ENCODE measurements at regions not wholly inside any gene's neighbourhood (a gene's known extent, or its start where the extent isn't known, plus 50 kb on each side); places are given as distances from the start of the nearest gene placed in this dataset.

- Histone ChIP-seq H2BK12ac (ENCODE audit: low read length) (no peak overlapping the region), H3K4ac (ENCODE audit: low read length) (no peak overlapping the region), H3K4me2 (ENCODE audit: insufficient read depth, low read length, poor library complexity, severe bottlenecking) (no peak overlapping the region), H2AK5ac (ENCODE audit: low read depth, low read length) (no peak overlapping the region), H2AFZ (ENCODE audit: low read length) (no peak overlapping the region), H4K8ac (ENCODE audit: low read depth, low read length) (no peak overlapping the region), H3K9me3 (replicated peaks in 1 of 2; ENCODE audit: control insufficient read depth in 2 of 2, insufficient read depth in 1 of 2, low read depth in 1 of 2, low read length in 2 of 2) (peaks cover 0 to 2% of the 10 kb centered on the region in 2 donors), H2BK15ac (ENCODE audit: low read length) (no peak overlapping the region), H3K36me3 (replicated peaks in 1 of 2; ENCODE audit: control insufficient read depth in 2 of 2, insufficient read depth in 2 of 2, low read length in 2 of 2) (no peaks in the 10 kb centered on the region), H3K27me3 (ENCODE audit: control insufficient read depth in 3 of 3, insufficient read depth in 3 of 3, low read depth in 1 of 3, low read length in 3 of 3) (no peaks in the 10 kb centered on the region), H2BK120ac (ENCODE audit: low read depth, low read length) (no peak overlapping the region), H2BK5ac (ENCODE audit: low read length) (no peak overlapping the region), H3K23ac (ENCODE audit: low read depth, low read length, poor library complexity) (no peak overlapping the region), H3K9ac (ENCODE audit: low read depth, low read length, poor library complexity) (no peak overlapping the region), H4K91ac (ENCODE audit: low read depth, low read length, poor library complexity) (no peak overlapping the region), H3K79me1 (ENCODE audit: low read depth, low read length) (no peaks in the 10 kb centered on the region), H3K4me1 (ENCODE audit: control insufficient read depth in 2 of 2, insufficient read depth in 1 of 2, low read depth in 1 of 2, low read length in 2 of 2) (peaks cover 0 to 8% of the 10 kb centered on the region in 2 donors), H3K18ac (ENCODE audit: low read length) (no peak overlapping the region), H3K4me3 (ENCODE audit: low read length in 2 of 2) (no peak overlapping the region), H3K14ac (ENCODE audit: low read length) (no peak overlapping the region), H3K27ac (replicated peaks; ENCODE audit: low read length) (no peak overlapping the region)
- no CpG with 5 or more reads among the region's 1 CpG for WGBS, 2 donors (ENCODE audit: extremely low coverage in 2 of 2, insufficient read length in 2 of 2, insufficient replicate concordance in 1 of 2)
- no peak for DNase-seq (ENCODE audit: low spot score)
Observed at GRCh38 chr1:177567393-177567792, 396.6 kb downstream of the BRINP2 start.

GRCh38 chr1:177566495-177566894 lies 395.7 kb downstream of the BRINP2 start:
- H4K91ac ChIP-seq (ENCODE audit: low read depth, low read length, poor library complexity) = no peak overlapping the region
- no peak overlapping the region for H4K8ac ChIP-seq (ENCODE audit: low read depth, low read length)
- WGBS, 2 donors (ENCODE audit: extremely low coverage in 2 of 2, insufficient read length in 2 of 2, insufficient replicate concordance in 1 of 2) = no CpG with 5 or more reads among the region's 3 CpGs
- H3K23ac ChIP-seq (ENCODE audit: low read depth, low read length, poor library complexity) = no peak overlapping the region
- H3K4me1 ChIP-seq (ENCODE audit: control insufficient read depth in 2 of 2, insufficient read depth in 1 of 2, low read depth in 1 of 2, low read length in 2 of 2) = peaks cover 0 to 8% of the 10 kb centered on the region in 2 donors
- no peak overlapping the region for H2AFZ ChIP-seq (ENCODE audit: low read length)
- H2BK12ac ChIP-seq (ENCODE audit: low read length) = no peak overlapping the region
- no peak overlapping the region for H3K4ac ChIP-seq (ENCODE audit: low read length)
- no peak overlapping the region for H3K9ac ChIP-seq (ENCODE audit: low read depth, low read length, poor library complexity)
- H3K36me3 ChIP-seq (replicated peaks in 1 of 2; ENCODE audit: control insufficient read depth in 2 of 2, insufficient read depth in 2 of 2, low read length in 2 of 2) = no peaks in the 10 kb centered on the region
- no peak overlapping the region for H3K27ac ChIP-seq (replicated peaks; ENCODE audit: low read length)
- H3K14ac ChIP-seq (ENCODE audit: low read length) = no peak overlapping the region
- no peak overlapping the region for H3K4me3 ChIP-seq (ENCODE audit: low read length in 2 of 2)
- DNase-seq (ENCODE audit: low spot score) = no peak
- H2BK15ac ChIP-seq (ENCODE audit: low read length) = no peak overlapping the region
- no peaks in the 10 kb centered on the region for H3K27me3 ChIP-seq (ENCODE audit: control insufficient read depth in 3 of 3, insufficient read depth in 3 of 3, low read depth in 1 of 3, low read length in 3 of 3)
- H2BK120ac ChIP-seq (ENCODE audit: low read depth, low read length) = no peak overlapping the region
- no peak overlapping the region for H3K4me2 ChIP-seq (ENCODE audit: insufficient read depth, low read length, poor library complexity, severe bottlenecking)
- no peaks in the 10 kb centered on the region for H3K79me1 ChIP-seq (ENCODE audit: low read depth, low read length)
- no peak overlapping the region for H2AK5ac ChIP-seq (ENCODE audit: low read depth, low read length)
- no peak overlapping the region for H2BK5ac ChIP-seq (ENCODE audit: low read length)
- H3K18ac ChIP-seq (ENCODE audit: low read length) = no peak overlapping the region
- H3K9me3 ChIP-seq (replicated peaks in 1 of 2; ENCODE audit: control insufficient read depth in 2 of 2, insufficient read depth in 1 of 2, low read depth in 1 of 2, low read length in 2 of 2) = peaks cover 0 to 2% of the 10 kb centered on the region in 2 donors

GRCh38 chr1:177561436-177561835 lies 390.7 kb downstream of the BRINP2 start:
- H3K23ac ChIP-seq (ENCODE audit: low read depth, low read length, poor library complexity) = no peak overlapping the region
- H3K4ac ChIP-seq (ENCODE audit: low read length) = no peak overlapping the region
- no peak overlapping the region for H2BK15ac ChIP-seq (ENCODE audit: low read length)
- DNase-seq (ENCODE audit: low spot score) = no peak
- no peak overlapping the region for H4K8ac ChIP-seq (ENCODE audit: low read depth, low read length)
- H4K91ac ChIP-seq (ENCODE audit: low read depth, low read length, poor library complexity) = no peak overlapping the region
- H2BK12ac ChIP-seq (ENCODE audit: low read length) = no peak overlapping the region
- H2AFZ ChIP-seq (ENCODE audit: low read length) = no peak overlapping the region
- no peak overlapping the region for H3K27ac ChIP-seq (replicated peaks; ENCODE audit: low read length)
- H3K79me1 ChIP-seq (ENCODE audit: low read depth, low read length) = no peaks in the 10 kb centered on the region
- no peak overlapping the region for H2BK5ac ChIP-seq (ENCODE audit: low read length)
- no peak overlapping the region for H3K9ac ChIP-seq (ENCODE audit: low read depth, low read length, poor library complexity)
- no peak overlapping the region for H2BK120ac ChIP-seq (ENCODE audit: low read depth, low read length)
- no CpG with 5 or more reads among the region's 1 CpG for WGBS, 2 donors (ENCODE audit: extremely low coverage in 2 of 2, insufficient read length in 2 of 2, insufficient replicate concordance in 1 of 2)
- H3K14ac ChIP-seq (ENCODE audit: low read length) = no peak overlapping the region
- H3K4me2 ChIP-seq (ENCODE audit: insufficient read depth, low read length, poor library complexity, severe bottlenecking) = no peak overlapping the region
- no peak overlapping the region for H3K18ac ChIP-seq (ENCODE audit: low read length)
- H3K4me3 ChIP-seq (ENCODE audit: low read length in 2 of 2) = no peak overlapping the region
- H2AK5ac ChIP-seq (ENCODE audit: low read depth, low read length) = no peak overlapping the region
- peaks cover 0 to 1% of the 10 kb centered on the region in 2 donors for H3K9me3 ChIP-seq (replicated peaks in 1 of 2; ENCODE audit: control insufficient read depth in 2 of 2, insufficient read depth in 1 of 2, low read depth in 1 of 2, low read length in 2 of 2)
- H3K27me3 ChIP-seq (ENCODE audit: control insufficient read depth in 3 of 3, insufficient read depth in 3 of 3, low read depth in 1 of 3, low read length in 3 of 3) = no peaks in the 10 kb centered on the region
- no peaks in the 10 kb centered on the region for H3K4me1 ChIP-seq (ENCODE audit: control insufficient read depth in 2 of 2, insufficient read depth in 1 of 2, low read depth in 1 of 2, low read length in 2 of 2)
- H3K36me3 ChIP-seq (replicated peaks in 1 of 2; ENCODE audit: control insufficient read depth in 2 of 2, insufficient read depth in 2 of 2, low read length in 2 of 2) = no peaks in the 10 kb centered on the region

- Histone ChIP-seq H3K18ac (ENCODE audit: low read length) (no peak overlapping the region), H4K8ac (ENCODE audit: low read depth, low read length) (no peak overlapping the region), H3K27ac (replicated peaks; ENCODE audit: low read length) (no peak overlapping the region), H3K79me1 (ENCODE audit: low read depth, low read length) (no peaks in the 10 kb centered on the region), H3K27me3 (ENCODE audit: control insufficient read depth in 3 of 3, insufficient read depth in 3 of 3, low read depth in 1 of 3, low read length in 3 of 3) (no peaks in the 10 kb centered on the region), H3K4me3 (ENCODE audit: low read length in 2 of 2) (no peak overlapping the region), H3K9me3 (replicated peaks in 1 of 2; ENCODE audit: control insufficient read depth in 2 of 2, insufficient read depth in 1 of 2, low read depth in 1 of 2, low read length in 2 of 2) (peaks cover 0 to 9% of the 10 kb centered on the region in 2 donors), H3K4me2 (ENCODE audit: insufficient read depth, low read length, poor library complexity, severe bottlenecking) (no peak overlapping the region), H2BK120ac (ENCODE audit: low read depth, low read length) (no peak overlapping the region), H2AK5ac (ENCODE audit: low read depth, low read length) (no peak overlapping the region), H3K4ac (ENCODE audit: low read length) (no peak overlapping the region), H3K36me3 (replicated peaks in 1 of 2; ENCODE audit: control insufficient read depth in 2 of 2, insufficient read depth in 2 of 2, low read length in 2 of 2) (no peaks in the 10 kb centered on the region), H2AFZ (ENCODE audit: low read length) (no peak overlapping the region), H2BK15ac (ENCODE audit: low read length) (no peak overlapping the region), H2BK12ac (ENCODE audit: low read length) (no peak overlapping the region), H3K4me1 (ENCODE audit: control insufficient read depth in 2 of 2, insufficient read depth in 1 of 2, low read depth in 1 of 2, low read length in 2 of 2) (no peaks in the 10 kb centered on the region), H3K23ac (ENCODE audit: low read depth, low read length, poor library complexity) (no peak overlapping the region), H3K14ac (ENCODE audit: low read length) (no peak overlapping the region), H4K91ac (ENCODE audit: low read depth, low read length, poor library complexity) (no peak overlapping the region), H2BK5ac (ENCODE audit: low read length) (no peak overlapping the region), H3K9ac (ENCODE audit: low read depth, low read length, poor library complexity) (no peak overlapping the region)
- no CpG with 5 or more reads among the region's 1 CpG for WGBS, 2 donors (ENCODE audit: extremely low coverage in 2 of 2, insufficient read length in 2 of 2, insufficient replicate concordance in 1 of 2)
- DNase-seq (ENCODE audit: low spot score) = no peak
Observed at GRCh38 chr1:177558372-177558771, 387.6 kb downstream of the BRINP2 start.

Measured in neuronal stem cell (in vitro differentiated cells).